SK-N-MC (cell line): ENCODE measurements at regions not wholly inside any gene's neighbourhood (a gene's known extent, or its start where the extent isn't known, plus 50 kb on each side); places are given as distances from the start of the nearest gene placed in this dataset.

Experiments used
- EZH2 ChIP-seq: fragments of 200-600 bp; sonication (generic); IDR thresholded peaks from one replicate; pipeline ENCODE4 v1.6.1; 2017; ENCODE audit warnings: antibody characterized with exemption
- FOXP2 ChIP-seq: optimal IDR thresholded peaks from 2 replicates; pipeline ENCODE3; 2011; ENCODE audit warnings: mild to moderate bottlenecking, moderate library complexity; ENCODE audit not compliant: insufficient read depth; ENCODE audit errors: extremely low read length, control extremely low read depth
- POLR2AphosphoS5 ChIP-seq: IDR thresholded peaks from 2 replicates; pipeline ENCODE4 v1.6.1; 2012; ENCODE audit warnings: mild to moderate bottlenecking, low read depth, low read length, borderline replicate concordance

- TF ChIP-seq EZH2 = no peak
- no peak for TF ChIP-seq POLR2AphosphoS5
- no peak for TF ChIP-seq FOXP2
These were observed 195.2 kb downstream of the TEX29 start for GRCh38 chr13:111515635-111516034.
